DMS114 treated with DMSO at 0.1 percent for 48 hours (cell line): ENCODE measurements at regions not wholly inside any gene's neighbourhood (a gene's known extent, or its start where the extent isn't known, plus 50 kb on each side); places are given as distances from the start of the nearest gene placed in this dataset.
"Not testable (repeated sequence)": the region's sequence is repeated elsewhere in the genome, so short reads cannot be mapped to it uniquely, and the experiment has no call there.

Experiments
- DNase-seq: peaks from one replicate; lab custom pipeline; 2025; ENCODE audit not compliant: unreplicated experiment; lab: John Stamatoyannopoulos, UW

DNA sequence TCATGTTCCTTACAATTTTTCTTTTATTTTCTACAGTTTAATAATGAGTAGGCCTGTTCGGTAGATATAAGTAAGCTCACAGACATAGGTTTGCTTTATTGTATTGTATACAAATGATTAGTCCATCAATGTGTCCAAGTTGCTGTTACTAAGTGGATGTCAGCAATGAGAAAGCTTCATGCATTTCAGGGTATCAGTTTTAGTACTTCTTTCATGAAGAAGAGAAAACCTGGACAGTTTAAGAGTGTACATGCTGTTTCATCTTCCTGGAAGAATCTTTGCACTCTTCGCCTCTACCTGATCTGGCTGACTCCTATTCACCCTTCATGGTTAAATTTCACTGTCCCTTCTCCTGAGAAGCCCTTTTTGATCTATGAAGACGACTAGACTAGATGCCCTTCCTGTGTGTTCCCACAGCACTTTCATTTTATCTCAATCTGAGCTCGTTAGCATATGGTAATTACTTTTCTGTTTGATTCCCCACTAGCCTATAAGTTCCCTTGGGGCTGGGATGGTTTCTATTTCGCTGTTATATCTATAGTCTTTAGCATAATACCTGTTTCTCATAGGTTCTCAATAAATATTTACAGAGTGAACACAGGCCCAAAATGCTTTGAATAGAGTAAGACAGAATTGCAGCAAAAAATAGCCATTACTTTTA is 70.7 kb downstream of the CETN3 start:
- DNase-seq: no peak

DNA sequence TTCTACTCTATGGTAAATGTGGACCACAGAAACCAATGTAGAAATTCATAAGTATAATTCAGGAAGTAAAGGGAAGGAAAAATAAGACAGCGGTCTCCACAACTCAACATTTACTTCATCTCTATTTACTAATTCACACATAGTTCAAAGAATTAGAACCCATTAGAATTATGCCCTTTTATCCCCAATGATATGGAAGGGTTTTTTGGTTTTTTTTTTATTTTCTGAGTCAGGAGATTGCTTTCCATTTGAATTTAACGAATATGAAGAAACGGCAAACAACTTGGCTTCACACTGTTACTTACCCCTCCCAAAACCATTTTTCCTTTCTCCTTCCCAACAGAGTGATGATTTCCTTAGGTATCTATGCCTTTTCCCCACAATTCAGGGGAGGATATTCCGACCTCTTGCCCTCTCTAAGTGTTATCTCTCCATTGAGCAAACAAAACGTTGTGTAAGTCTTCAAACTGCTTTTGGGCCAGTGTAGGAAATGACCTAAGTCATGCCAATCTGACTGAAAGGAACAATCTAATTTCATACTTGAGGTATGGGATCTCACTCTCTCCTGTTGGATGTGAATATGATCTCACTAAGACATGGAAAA is 72.0 kb downstream of the CETN3 start:
- DNase-seq: no peak

DNA sequence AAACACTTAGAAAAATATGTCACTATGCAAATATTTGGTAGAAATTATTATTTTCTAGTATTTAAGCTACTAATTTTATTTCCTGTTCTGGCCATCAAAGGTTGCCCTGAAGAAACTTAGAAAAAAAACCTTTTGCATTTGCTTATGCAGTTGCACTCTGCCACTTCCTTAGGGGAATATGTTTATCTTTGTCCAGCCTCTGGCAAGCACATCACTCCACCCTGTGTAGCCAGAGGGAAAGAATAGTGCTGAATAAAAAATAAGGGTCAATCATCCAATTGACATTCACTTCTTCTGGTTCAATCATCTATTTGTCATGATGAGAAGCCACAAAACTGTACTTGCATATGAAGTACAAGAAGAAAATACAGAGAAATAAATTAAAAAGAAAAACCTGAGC is 72.8 kb downstream of the CETN3 start:
- no peak for DNase-seq

DNA sequence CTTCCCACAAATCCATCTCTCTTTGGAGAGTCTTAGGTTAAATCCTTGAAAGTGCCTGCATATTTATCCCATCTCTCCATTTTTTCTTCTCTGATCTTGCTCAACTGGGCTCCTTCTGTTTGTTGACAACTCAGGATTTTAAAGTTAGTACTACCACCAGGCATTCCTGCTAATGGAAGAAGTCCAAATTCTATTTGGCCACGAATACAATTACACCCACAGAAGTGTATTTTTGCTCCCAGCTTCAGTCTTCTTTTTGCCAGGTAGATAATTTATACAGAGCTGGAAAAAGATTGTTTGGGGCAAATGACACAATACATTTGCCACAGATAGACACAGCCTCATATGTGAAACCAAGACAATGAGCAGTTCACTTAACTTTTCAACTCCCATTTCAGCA is 74.8 kb downstream of the CETN3 start:
- no peak for DNase-seq

DNA sequence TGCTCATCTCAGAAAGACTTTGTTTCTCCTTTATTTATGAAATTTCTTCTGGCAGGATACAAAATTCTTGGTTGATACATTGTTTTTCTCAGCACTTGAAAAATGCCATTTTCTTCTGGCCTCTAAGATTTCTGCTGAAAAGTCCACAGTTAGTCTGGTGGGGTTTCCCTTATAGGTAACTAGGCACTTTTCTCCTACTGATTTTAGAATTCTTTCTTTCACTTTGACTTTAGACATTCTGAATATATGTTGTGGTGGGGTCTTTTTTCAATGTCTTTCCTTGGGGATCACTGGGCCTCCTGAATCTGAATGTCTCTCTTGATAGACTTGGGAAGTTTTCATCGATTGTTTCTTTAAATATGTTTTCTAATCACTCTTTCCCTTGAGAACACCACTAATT is 79.6 kb downstream of the CETN3 start:
- no peak for DNase-seq

DNA sequence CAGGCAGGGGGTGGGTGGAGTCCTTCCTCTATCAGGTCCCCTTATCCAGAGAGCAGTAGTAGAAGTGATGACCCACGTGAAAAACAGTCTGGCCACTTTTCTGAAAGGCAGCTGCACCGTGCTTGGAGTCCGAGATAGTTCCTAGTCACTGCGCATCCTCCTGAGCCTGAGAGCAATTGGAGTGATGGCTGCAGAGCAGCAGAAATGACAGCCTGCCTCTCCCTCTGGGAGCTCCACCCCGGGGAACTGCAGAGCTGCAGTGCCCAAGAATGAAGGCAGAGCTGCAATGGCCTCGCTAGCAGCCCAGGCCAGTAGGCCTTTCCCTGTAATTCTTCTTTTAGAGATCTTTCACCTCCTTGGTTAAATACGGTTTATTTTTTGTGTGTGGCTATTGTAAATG is 82.6 kb downstream of the CETN3 start:
- no peak for DNase-seq

DNA sequence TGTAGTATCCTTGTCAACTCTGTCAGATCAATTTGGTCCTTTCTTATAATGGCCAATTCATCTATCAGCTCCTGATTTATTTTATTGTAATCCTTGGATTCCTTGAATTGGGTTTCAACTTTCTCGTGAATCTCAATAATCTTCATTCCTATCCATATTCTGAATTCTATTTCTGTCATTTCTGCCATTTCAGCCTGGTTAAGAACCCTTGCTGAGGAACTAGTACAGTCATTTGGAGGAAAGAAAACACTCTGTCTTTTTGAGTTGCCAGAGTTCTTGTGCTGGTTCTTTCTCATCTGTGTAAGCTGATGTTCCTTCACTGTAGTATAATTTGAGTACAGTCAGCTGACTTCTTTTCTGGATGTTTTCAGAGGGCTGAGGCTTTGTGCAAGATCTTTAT is 84.5 kb downstream of the CETN3 start:
- no peak for DNase-seq

DNA sequence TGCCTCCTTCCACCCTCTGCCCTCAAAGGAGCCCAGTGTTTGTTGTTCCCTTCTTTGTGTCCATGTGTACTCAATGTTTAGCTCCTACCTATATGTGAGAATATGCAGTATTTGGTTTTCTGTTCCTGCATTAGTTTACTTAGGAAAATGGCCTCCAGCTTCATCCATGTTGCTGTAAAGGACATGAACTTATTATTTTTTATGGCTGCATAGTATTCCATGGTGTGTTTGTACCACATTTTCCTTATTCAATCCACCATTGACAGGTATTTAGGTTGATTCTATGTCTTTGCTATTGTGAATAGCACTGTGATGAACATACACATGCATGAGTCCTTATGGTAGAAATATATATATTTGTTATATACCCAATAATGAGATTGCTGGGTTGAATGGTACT is 89.2 kb downstream of the CETN3 start:
- DNase-seq: not testable (repeated sequence)

DNA sequence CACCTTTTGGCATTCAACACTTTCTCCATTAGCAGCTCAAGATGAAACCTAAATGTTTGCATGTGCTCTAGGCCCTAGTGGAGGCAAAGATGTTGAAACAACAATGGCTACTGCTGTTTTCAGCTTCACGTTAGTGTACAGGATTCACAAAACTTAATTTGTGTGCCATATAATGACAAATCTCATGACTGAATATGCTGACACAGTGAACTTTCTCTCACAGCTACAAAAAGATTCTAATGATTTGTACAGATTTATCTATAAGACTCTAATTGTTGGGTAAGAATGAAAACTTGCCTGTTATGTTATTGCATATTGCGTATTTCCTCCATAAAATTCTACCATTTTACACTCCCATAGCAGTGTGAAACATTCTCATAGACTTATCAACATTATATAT is 97.5 kb downstream of the CETN3 start:
- no peak for DNase-seq

DNA sequence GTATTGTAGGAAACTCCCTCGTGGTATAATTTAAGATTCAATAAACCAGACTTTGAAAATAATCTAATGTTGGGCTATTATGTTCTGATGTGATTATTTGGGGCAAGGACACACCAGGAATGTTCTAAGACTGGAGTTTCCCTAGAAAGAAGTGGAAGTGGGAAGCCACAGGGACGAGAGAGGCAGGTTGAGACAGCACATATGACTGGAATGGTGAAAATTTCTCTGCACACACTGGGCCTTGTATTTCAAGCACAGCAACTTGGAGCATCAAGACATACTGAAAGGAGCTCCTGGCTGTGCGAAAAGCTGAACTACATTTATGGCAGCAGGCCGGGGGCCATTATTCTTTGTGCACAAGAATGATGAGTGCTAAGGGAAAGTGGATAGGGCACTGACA is 98.2 kb downstream of the CETN3 start:
- no peak for DNase-seq

DNA sequence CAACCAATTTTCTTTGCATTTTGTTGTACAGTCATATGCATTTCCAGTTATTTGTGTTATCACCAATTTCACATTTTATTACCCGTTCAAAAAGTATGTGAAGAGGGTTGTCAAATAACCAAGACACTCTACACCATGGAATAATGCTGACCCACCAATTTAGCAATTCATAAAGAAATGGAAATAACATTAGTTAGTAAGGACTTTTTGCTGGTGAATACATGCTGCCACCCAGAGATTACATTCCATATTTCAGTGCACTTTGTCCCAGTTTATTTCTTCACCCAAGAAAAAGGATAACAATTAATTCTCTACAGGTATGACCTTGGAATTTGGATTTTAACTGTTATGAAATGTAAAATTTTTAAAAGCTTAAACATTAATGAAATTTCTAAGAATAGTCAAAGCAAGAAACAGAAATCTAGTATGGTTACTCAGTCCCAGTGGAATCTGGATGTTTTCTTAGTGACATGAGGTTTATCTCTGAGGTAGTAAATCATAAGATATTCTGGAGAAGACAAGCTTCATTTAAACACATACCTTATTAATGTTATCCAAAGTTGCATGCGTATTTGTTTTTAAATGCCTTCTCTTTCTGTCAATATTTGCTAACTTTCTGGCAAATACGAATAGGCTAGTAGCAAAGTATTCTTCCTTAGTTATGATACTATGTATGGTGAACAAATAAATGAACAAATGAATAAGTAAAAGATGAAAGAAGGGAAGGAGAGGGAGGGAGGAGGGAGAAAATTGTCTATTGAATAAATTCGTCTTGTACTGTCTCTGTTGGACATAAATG is 100.6 kb downstream of the CETN3 start:
- no peak for DNase-seq

DNA sequence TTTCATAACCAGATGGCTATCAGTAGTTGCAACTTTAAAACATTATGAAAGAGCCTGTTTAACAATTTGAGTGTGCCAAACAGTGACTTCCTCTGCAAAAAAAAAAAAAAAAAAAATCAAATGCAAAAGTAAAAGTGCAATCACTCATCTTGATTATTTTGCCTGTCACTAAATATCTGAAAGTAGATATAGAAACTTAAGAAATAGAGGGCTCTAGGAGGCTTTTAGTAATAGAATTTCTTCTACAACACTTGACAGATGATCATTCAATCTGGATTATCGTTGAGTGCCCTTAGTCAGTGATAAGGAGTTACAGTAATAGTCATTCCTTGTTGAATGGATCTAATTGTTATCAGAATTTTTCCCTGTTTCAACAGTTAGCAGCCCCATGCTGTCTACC is 101.8 kb downstream of the CETN3 start:
- no peak for DNase-seq

DNA sequence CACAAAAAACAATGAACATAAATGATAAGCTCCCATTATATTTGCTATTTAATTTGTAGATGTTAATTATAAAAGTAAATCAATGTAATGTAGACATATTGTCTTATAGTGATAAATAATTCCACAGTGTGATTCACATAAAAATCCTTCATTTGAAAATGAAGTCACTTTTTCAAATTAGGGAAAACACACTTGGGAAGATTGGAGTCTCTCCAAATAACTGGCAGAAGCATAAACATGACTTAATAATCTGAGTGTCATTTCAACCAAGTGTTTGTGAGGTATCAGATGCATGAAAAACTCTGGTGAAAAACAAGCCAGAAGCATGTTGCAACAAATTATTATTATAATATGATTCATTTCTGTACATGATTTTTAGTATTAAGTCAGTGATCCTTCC is 102.2 kb downstream of the CETN3 start:
- no peak for DNase-seq

DNA sequence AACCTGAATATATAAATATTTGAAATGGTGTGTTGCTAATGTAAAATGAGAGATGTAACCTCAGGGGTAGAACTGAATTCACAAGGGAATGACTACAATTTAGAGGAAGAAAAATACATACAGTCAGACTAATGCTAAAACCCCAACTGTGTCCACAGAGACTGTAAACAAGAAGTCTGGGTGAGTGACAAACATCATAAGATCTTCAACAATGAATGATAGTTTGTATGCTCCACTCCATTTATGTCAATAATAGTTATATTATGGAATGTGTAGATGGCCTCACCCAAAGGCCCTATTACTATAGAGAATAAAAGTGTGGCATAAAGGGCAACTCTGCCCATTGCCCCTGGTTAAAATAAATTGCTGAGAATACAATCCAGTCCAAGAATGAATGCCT is 102.9 kb downstream of the CETN3 start:
- DNase-seq: no peak

DNA sequence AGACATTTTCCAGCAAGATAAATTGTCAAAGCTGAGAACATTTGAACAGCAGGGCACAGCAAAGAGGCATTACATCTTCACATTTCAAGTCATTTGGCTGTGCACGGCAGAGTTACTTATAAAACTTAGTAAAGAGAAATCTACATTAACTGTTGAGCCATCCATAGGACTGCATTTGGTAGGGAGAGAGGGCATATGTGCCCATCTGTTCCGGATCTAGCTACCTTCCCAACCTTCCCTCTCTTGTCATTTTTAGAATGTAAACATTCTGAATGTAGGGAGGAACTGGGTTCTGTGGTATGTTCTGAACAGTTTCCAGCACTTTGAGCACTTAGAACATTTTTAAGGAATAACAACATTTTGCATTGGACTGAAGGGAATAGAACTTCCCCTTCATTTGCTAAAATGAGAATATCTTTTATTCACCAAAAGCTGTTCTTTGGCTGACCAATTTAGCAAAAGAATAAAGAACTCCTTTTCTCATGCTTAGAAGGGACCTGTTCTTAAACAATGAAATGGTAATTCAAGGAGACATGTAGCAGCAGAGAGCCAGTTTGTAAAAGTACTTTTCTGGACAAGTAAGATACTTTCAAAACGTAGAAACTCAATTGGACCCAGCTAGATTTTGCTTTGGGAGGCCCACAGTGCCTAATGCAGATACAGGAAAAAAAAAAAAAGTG is 104.4 kb downstream of the CETN3 start:
- DNase-seq: no peak

DNA sequence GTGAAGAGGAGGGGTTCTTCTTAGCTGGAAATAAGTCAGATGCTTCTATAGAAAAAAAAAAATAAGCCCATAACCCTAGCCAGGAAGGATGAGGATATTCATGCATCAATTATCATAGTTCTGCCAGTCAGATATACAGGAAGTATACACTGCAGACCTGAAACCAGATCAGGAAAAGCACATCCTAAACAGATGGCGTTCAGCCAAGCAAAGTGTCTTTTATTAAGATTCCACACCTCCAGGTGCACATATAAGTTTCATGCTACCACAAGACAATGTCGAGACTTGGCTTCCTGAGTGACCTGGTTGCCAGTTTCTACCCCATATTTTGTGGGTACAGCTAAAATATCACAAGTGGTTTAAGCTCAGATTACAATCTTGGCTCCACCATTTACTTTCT is 108.3 kb downstream of the CETN3 start:
- DNase-seq: no peak

DNA sequence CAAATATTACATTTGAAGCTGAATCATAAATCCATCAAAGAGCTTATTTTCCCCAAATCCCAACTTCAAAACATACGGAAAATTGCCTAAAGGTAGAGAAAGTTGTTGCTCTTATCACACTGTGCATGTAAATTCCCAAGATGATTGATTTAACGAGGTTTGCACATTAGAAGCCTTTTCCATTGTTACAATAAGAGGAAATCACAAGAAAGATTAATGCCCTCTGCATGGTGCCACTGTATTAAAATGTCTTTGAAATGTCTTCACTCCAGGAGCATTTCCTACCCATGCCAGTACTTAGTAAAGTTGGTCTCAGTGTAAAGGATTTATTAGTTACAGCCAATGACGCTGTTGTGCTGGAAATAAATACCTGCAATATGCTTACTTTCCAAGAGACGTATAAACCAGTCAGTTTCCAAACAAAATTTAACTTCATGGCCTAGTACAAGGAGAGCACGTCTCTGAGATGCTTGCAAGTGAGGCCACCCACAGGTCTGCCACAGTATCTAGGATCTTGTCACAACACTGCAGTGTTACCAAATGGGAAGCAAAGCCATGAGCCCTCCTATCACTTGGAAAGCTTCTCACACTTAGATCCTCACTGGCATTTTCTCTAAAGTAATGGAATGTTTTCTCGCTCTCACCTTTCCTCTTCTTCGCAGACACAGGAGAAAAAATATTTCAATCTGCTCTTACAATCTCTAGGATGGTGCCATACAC is 112.4 kb downstream of the CETN3 start:
- no peak for DNase-seq

DNA sequence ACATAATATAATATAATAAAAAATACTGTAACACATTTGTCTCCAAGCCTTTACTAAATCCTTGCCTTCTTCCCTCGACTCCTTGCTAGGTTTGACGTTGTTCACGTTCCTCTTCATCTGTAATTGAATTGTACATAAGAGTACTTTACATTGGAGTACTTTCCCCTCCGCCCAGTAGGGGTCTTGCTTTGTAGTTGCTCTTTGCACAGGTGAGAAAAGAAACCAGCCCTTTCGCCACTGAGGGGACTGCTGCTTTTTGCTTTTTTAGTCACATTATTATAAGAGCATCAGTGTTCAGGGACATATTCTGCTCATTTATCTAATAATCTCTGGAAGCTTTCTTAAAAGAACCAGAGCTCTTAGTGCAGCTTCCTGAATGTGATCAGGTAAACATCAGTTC is 115.0 kb downstream of the CETN3 start:
- no peak for DNase-seq

DNA sequence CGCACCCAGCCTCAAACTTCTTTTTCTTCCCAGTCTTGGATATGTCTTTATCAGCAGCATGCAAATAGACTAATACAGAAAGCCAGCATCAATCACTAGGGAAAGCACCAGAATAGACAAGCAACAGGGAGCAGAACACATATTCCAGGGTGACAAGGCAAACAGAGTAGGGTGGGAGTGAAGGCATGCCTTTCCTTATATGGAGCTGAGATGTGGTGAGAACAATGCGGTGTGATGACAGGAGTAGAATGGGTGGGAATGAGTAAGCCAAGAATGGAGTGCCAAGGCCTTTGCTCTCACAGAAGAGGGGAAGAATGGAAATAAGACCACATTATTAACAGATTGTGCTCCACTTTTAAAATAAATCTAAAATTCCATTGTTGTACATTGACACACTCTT is 115.6 kb downstream of the CETN3 start:
- no peak for DNase-seq

DNA sequence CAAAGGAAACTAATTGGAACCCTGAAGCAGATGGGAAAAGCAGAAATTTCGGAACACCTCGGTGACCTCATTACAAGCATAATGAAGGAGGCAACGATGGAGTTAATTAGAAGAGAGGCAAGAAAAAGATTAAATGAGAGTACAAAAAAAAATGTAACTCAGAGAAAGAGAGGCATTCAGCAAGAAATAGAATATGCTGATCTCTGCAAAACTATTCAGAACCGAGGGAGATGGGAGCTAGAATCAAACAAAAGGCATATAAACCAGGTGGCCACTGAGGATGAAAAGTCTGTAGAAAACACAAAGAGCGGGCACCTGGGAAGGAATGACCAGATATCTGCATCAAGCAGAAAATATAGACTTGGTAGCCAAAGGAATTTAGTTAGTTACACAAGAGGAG is 118.9 kb downstream of the CETN3 start:
- no peak for DNase-seq

DNA sequence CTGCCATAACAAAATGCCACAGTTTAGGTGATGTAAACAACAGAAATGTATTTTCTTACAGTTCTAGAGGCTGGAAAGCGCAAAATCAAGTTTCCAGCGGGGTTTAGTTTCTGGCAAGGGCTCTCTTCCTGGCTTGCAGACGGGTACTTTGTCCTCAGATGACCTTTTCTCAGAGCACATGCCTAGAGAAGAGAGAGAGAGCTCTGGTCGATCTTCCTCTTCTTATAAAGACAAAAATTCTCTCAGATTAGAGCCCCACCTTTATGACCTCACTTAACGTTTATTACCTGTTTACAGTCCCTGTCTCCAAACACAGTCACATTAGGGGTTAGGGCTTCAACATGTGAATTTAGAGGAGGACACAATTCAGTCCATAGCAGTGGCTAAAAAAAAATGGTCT is 119.7 kb downstream of the CETN3 start:
- no peak for DNase-seq
